Gastrocnemius medialis (tissue), 4 donors: ENCODE measurements at regions not wholly inside any gene's neighbourhood (a gene's known extent, or its start where the extent isn't known, plus 50 kb on each side); places are given as distances from the start of the nearest gene placed in this dataset.

Source experiments
- ATAC-seq, 2 donors: fragments of 150-250 bp; one replicate each; pipeline ENCODE4 v1.9.1; 2016
- DNase-seq, 2 donors: peaks; one replicate each; pipeline ENCODE4 v3.0.0-alpha.2; 2019
- H3K27ac ChIP-seq, 4 donors: fragments of 200-600 bp; sonication (generic); 1 replicate in 1 of 4; 2 replicates in 3 of 4; pipeline ENCODE4 v1.5.1; 2016 to 2018; ENCODE audit warnings: mild to moderate bottlenecking in 2 of 4, moderate library complexity in 1 of 4
- H3K27me3 ChIP-seq, 3 donors: fragments of 200-600 bp; sonication (generic) in 2 of 3; 1 replicate in 1 of 3; 2 replicates in 2 of 3; pipeline versions ENCODE4 v1.5.1 to v1.6.0; 2016 to 2019; ENCODE audit warnings: mild to moderate bottlenecking in 1 of 3, moderate library complexity in 1 of 3
- H3K36me3 ChIP-seq, 2 donors: fragments of 200-600 bp; sonication (generic) in 1 of 2; one replicate each; pipeline ENCODE4 v1.5.1; 2017 to 2018
- H3K4me1 ChIP-seq, 2 donors: fragments of 200-600 bp; sonication (generic) in 1 of 2; one replicate each; pipeline ENCODE4 v1.5.1; 2016 to 2017; ENCODE audit warnings: mild to moderate bottlenecking in 2 of 2
- H3K4me3 ChIP-seq, 4 donors: fragments of 200-600 bp; sonication (generic) in 3 of 4; 1 replicate in 1 of 4; 2 replicates in 3 of 4; pipeline ENCODE4 v1.5.1; 2016 to 2019; ENCODE audit warnings: mild to moderate bottlenecking in 2 of 4
- H3K9me3 ChIP-seq, 3 donors: fragments of 200-600 bp; sonication (generic) in 2 of 3; 1 replicate in 1 of 3; 2 replicates in 2 of 3; pipeline ENCODE4 v1.5.1; 2016 to 2019
- CTCF ChIP-seq, 5 experiments: fragments of 450-650 bp in 3 of 5; fragments of 200-600 bp in 2 of 5; sonication (generic) in 2 of 5; IDR thresholded peaks in 4 of 5; conservative IDR thresholded peaks in 1 of 5; 1 replicate in 4 of 5; 2 replicates in 1 of 5; pipeline ENCODE4 v1.5.1; 2016 to 2019; ENCODE audit warnings: antibody characterized with exemption in 5 of 5, mild to moderate bottlenecking in 3 of 5, moderate library complexity in 3 of 5
- POLR2A ChIP-seq, 2 donors: fragments of 450-650 bp; IDR thresholded peaks; one replicate each; pipeline ENCODE4 v1.6.1; 2017; ENCODE audit warnings: antibody characterized with exemption in 2 of 2, mild to moderate bottlenecking in 2 of 2, moderate library complexity in 2 of 2
- in situ Hi-C, 4 donors: fragments of 200-750 bp; cut with MboI; loops; one replicate each; pipeline versions ENCODE4 v1.15.0 to v1.8.0; 2017; ENCODE audit warnings: low sequenced_read_pairs in 4 of 4
- intact Hi-C: fragments of 100-400 bp; cut with DNase I; formaldehyde crosslinking; loops from one replicate; pipeline ENCODE4 v1.15.1; 2023; ENCODE audit warnings: low total_unique reads

DNA sequence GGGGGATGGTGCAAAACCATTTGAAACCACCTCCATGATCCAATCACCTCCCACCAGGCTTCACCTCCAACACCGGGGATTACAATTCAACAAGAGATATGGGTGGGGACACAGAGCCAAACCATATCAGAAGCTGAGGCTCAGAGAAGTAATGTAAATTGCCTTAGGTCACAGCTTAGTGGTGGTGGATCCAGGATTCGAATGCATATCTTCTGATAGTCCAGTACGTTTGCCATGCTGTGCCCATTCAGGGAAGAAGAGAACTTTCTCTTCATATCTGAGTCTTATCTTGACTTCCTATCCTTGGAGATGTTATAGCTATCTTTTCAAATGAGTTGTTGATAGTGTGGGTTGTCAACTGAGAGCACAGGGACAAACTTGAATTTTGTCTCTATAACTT lies 325.5 kb downstream of the ZIC3 start:
- intact Hi-C loops: no loop called here
- ATAC-seq (no peak), DNase-seq (no peak)
- Histone ChIP-seq H3K4me3 (no peak overlapping the region), H3K27ac (no peak overlapping the region), H3K27me3 (no peaks in the 10 kb centered on the region), H3K4me1 (no peaks in the 10 kb centered on the region), H3K36me3 (no peaks in the 10 kb centered on the region), H3K9me3 (no peaks in the 10 kb centered on the region)
- TF ChIP-seq POLR2A (IDR thresholded peaks at IDR 0.05) (no peak), CTCF (IDR thresholded peaks at IDR 0.05 in 4 of 5, conservative IDR thresholded peaks at IDR 0.05 in 1 of 5) (no peak)
- in situ Hi-C loops: no loop called here

DNA sequence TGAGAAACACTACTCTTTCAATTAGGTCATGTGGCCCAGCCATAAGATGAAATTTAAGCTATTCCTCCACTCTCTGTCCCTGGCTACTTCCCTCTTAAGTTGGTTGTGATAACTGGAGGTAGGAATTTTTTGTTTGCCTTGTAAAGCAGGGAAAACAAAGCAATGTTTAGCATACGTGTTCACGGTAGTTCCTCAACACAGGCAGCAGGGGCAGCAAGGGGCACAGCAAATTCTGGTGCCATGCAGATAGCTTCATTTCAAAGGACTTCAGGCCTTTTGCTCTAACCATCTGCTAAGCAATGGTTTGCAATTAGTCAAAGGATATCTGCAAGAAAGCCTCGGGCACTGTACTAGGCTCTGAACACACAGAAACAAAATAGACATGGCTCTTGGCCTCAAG lies 330.2 kb downstream of the ZIC3 start:
- DNase-seq: no peak
- Histone ChIP-seq H3K4me1 (no peaks in the 10 kb centered on the region), H3K36me3 (no peaks in the 10 kb centered on the region), H3K27ac (no peak overlapping the region), H3K27me3 (no peaks in the 10 kb centered on the region), H3K9me3 (no peaks in the 10 kb centered on the region), H3K4me3 (no peak overlapping the region)
- in situ Hi-C loops: no loop called here
- ATAC-seq: no peak
- no peak for TF ChIP-seq POLR2A (IDR thresholded peaks at IDR 0.05)
- TF ChIP-seq CTCF (IDR thresholded peaks at IDR 0.05 in 4 of 5, conservative IDR thresholded peaks at IDR 0.05 in 1 of 5): no peak
- intact Hi-C loops: no loop called here

- H3K4me3 ChIP-seq: no peak overlapping the region
- no peak for ATAC-seq
- no peaks in the 10 kb centered on the region for H3K4me1 ChIP-seq
- intact Hi-C loops (no loop called here), in situ Hi-C loops (no loop called here)
- H3K9me3 ChIP-seq: no peaks in the 10 kb centered on the region
- H3K27me3 ChIP-seq: no peaks in the 10 kb centered on the region
- no peaks in the 10 kb centered on the region for H3K36me3 ChIP-seq
- no peak for DNase-seq
- no peak overlapping the region for H3K27ac ChIP-seq
- TF ChIP-seq CTCF (IDR thresholded peaks at IDR 0.05 in 4 of 5, conservative IDR thresholded peaks at IDR 0.05 in 1 of 5) (no peak), POLR2A (IDR thresholded peaks at IDR 0.05) (no peak)
Measured at GRCh38 chrX:137915466-137915865, 349.5 kb downstream of the ZIC3 start.

DNA sequence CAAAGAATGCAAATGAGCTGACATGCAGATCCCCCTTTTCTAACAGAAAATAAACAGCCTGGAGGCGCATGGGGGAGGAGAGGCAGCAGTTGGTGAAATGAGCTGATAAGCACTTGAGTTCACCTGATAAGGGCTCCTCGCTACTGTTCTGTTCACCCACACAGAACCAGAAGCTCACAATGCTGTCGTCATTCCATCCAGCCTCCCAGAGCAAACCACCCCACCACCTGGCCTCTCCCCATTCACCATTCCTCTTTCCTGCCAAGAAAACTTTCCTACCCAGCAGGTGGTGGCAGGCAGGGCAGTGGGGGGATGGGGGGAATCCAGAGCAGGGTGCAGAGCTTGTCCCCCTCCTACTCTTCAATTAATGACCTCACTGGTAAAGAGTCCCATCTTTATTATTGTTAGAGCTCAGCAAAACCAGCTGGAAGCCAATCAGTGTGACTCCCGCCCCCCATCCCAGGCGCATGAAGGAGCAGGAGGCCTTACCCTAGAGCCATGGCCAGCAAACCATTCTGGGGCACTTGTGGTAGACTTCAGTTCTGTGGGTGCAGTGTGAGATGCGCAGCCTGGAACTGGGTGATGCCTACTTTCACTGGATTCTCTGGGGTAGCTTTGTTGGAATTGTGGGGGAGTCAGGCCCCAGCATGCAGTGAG lies 350.3 kb downstream of the ZIC3 start:
- Histone ChIP-seq H3K27ac (no peak overlapping the region), H3K4me3 (no peak overlapping the region), H3K36me3 (no peaks in the 10 kb centered on the region), H3K4me1 (no peaks in the 10 kb centered on the region), H3K9me3 (no peaks in the 10 kb centered on the region), H3K27me3 (no peaks in the 10 kb centered on the region)
- ATAC-seq (no peak), DNase-seq (no peak)
- intact Hi-C loops (no loop called here), in situ Hi-C loops (no loop called here)
- TF ChIP-seq POLR2A (IDR thresholded peaks at IDR 0.05) (no peak), CTCF (IDR thresholded peaks at IDR 0.05 in 4 of 5, conservative IDR thresholded peaks at IDR 0.05 in 1 of 5) (no peak)

DNA sequence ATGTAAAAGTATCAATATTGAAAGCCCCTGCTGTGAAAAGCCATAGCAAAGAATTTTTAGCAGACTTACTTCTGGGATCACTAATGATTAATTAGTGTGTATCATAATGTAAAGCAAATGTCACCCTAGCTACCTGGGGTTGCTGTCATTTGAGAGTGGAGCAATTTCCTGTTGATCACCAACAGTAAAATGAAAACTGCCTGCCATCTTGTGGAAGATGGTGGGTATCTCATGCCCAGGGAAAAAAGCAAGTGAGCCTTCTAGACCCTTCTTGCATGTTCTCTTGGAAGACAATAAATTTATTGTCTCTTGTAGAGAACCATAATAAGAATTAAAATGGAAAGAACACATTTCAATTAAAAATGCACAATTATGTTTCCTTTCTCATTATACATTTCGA lies 360.2 kb downstream of the ZIC3 start:
- Histone ChIP-seq H3K4me3 (no peak overlapping the region), H3K27me3 (no peaks in the 10 kb centered on the region), H3K36me3 (no peaks in the 10 kb centered on the region), H3K27ac (no peak overlapping the region), H3K4me1 (no peaks in the 10 kb centered on the region), H3K9me3 (no peaks in the 10 kb centered on the region)
- ATAC-seq: no peak
- intact Hi-C loops: no loop called here
- TF ChIP-seq POLR2A (IDR thresholded peaks at IDR 0.05) (no peak), CTCF (IDR thresholded peaks at IDR 0.05 in 4 of 5, conservative IDR thresholded peaks at IDR 0.05 in 1 of 5) (peak in 1 of 5 experiments; percentile 16)
- in situ Hi-C loops: no loop called here
- no peak for DNase-seq
